ENCODE measurements at regions not wholly inside any gene's neighbourhood (a gene's known extent, or its start where the extent isn't known, plus 50 kb on each side); places are given as distances from the start of the nearest gene placed in this dataset.

- TF ChIP-seq, protein P1, sequence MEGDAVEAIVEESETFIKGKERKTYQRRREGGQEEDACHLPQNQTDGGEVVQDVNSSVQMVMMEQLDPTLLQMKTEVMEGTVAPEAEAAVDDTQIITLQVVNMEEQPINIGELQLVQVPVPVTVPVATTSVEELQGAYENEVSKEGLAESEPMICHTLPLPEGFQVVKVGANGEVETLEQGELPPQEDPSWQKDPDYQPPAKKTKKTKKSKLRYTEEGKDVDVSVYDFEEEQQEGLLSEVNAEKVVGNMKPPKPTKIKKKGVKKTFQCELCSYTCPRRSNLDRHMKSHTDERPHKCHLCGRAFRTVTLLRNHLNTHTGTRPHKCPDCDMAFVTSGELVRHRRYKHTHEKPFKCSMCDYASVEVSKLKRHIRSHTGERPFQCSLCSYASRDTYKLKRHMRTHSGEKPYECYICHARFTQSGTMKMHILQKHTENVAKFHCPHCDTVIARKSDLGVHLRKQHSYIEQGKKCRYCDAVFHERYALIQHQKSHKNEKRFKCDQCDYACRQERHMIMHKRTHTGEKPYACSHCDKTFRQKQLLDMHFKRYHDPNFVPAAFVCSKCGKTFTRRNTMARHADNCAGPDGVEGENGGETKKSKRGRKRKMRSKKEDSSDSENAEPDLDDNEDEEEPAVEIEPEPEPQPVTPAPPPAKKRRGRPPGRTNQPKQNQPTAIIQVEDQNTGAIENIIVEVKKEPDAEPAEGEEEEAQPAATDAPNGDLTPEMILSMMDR (IDR thresholded peaks at IDR 0.05), result no peak
- no peak for TF ChIP-seq POLR2A (IDR thresholded peaks at IDR 0.05)
These were observed 784.9 kb upstream of the LUZP2 start for GRCh38 chr11:23711981-23712380.
